Stimulated activated naive CD4-positive, alpha-beta T cell treated with Interleukin-2 at 50 U/mL for 16 hours (primary cell): ENCODE measurements at regions not wholly inside any gene's neighbourhood (a gene's known extent, or its start where the extent isn't known, plus 50 kb on each side); places are given as distances from the start of the nearest gene placed in this dataset.
"Not testable (repeated sequence)": the region's sequence is repeated elsewhere in the genome, so short reads cannot be mapped to it uniquely, and the experiment has no call there.

Source experiments
- DNase-seq: peaks from one replicate; lab custom pipeline; 2025; lab: John Stamatoyannopoulos, UW

GRCh38 chr3:187536185-187536584, 134.0 kb downstream of the SST start:
- DNase-seq: no peak

DNA sequence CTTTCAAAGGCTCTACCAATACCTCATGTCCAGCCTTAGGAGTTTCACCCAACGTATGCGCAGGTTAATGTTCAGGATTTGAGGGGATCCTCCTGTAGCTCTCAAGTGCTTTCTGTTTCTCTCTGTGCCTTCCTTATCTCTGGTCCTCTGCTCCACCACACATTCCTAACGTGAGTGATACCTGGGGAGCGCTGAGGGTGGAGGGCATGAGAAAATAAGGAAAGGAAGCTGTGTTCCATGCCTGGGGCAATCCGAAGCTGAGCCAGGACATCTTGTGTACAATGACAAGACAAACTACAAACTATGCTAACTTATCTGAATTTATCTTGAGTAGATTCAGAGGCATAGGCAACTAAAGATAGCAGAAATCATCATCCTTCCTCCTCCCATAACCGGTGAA, 136.4 kb downstream of the SST start:
- no peak for DNase-seq

DNA sequence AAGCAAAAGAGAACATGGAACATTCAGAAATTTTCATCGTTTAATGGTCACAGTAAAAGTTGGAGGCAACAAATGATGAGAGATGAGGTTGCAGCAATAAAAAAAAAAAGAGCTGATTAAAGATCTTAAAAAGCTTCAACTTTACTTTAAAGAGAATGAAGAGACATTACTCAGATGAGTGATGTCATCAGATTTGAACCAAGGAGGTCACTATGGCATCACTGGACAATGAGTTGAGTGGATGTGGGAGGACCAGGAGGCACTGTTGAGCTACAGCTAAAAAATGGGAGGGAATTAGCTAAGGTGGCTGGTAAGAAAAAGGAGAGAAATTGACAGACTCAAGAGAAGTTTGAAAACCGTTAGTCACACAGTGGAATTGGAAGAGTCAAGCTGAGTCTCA, 138.4 kb downstream of the SST start:
- no peak for DNase-seq

DNA sequence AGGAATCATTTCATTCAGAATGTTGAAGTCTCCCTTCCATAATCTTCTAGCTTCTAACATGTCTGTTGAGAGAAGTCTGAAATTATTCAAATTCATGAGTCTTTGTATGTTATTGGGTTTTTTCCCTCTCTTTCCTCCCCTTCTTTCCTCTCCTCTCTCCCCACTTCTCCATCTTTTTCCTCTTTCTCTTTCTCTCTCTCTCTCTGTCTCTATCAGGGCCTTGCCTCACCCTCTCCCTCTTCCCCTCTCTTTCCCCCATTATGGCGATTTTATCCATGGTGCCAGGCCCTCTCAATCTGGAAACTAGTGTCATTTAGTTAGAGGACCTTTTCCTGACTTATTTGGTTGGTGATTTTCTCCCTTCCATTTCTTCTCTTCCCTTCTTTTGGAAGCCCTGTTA, 147.3 kb downstream of the SST start:
- no peak for DNase-seq

DNA sequence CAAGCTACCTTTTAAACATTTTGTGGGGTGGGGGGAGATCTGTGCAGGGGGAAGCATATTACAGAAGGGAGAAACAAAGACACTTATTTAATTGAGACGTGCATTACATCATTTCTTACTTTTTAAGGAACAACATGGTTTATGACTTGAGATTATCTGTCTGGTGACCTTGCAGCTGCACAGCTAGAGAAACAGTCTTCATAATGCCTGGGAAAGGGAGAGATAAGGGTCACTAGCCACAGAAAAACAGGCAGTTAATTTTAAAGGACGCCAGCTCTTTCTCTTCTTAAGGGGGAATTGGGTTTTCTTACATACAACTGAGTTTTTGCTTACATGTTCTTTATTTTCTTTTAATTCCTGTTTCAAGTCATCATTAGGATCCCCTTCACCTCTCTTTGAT, 147.9 kb downstream of the SST start:
- no peak for DNase-seq

- DNase-seq: no peak
Observed at GRCh38 chr3:187521546-187521945, 148.6 kb downstream of the SST start.

- DNase-seq: no peak
Observed at GRCh38 chr3:187520027-187520945, 149.9 kb downstream of the SST start.

- DNase-seq: no peak
Observed at GRCh38 chr3:187519428-187519890, 150.7 kb downstream of the SST start.

- no peak for DNase-seq
Observed at GRCh38 chr3:187518616-187519015, 150.4 kb downstream of the RTP4 start.

- DNase-seq: no peak
Observed at GRCh38 chr3:187518207-187518606, 150.0 kb downstream of the RTP4 start.

- no peak for DNase-seq
Observed at GRCh38 chr3:187516446-187517185, 148.4 kb downstream of the RTP4 start.

GRCh38 chr3:187507905-187508304, 139.7 kb downstream of the RTP4 start:
- no peak for DNase-seq

DNA sequence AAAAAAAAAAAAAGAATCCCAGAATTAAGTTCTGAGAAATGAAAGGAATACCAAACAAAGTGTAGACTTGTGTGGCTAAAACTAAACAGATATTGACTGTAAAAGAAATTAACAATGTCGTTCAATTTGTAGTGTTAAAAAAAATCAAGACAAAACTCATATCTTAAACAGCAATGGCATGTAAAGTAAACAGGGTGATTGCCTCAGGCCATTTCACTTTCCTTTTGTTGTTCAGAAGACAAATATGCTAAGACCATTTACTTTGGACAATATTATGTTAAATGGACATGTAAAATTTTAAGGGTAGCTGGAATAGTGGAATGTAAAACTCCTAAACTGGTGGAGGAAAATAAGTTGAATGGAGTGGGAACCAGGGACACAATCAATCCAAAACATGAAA, 139.1 kb downstream of the RTP4 start:
- DNase-seq: no peak

GRCh38 chr3:187504435-187504834, 136.2 kb downstream of the RTP4 start:
- DNase-seq: no peak

DNA sequence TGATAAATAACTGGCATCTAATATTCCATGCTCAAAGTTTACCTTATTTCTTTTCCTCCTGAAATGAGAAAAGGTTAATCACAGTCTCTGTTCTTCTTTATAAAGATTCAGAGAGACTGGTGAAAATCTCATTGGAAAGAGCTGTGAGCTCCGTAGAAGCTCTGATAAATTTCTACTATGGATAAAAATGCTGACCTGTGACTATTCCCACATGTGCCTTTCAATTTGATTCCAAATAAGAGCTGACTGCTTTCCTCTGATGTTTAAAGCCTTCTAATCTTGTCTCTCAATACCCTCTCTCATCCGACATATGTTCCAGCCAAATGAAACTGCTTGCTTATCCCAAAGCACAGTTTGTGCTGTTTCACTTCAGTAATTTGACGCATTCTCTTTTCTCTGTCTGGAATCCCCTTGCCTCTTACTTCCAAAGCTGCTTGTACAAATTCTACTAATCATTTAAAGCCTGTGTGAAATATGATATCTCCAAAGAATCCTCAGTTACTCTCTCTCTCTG, 130.1 kb downstream of the RTP4 start:
- no peak for DNase-seq

- no peak for DNase-seq
Observed at GRCh38 chr3:187497052-187497451, 128.9 kb downstream of the RTP4 start.

DNA sequence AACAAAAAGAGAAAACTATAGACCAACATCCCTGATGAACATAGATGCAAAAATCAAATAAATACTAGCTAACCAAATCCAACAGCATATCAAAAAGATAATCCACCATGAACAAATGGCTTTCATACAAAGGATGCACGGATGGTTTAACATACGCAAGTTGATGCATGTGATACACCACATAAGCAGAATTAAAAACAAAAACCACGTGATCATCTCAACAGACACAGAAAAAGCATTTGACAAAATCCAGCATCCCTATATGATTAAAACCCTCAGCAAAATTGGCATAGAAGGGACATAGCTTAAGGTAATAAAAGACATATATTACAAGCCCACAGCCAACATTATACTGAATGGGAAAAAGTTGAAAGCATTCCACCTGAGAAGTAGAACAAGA, 125.9 kb downstream of the RTP4 start:
- not testable (repeated sequence) for DNase-seq

DNA sequence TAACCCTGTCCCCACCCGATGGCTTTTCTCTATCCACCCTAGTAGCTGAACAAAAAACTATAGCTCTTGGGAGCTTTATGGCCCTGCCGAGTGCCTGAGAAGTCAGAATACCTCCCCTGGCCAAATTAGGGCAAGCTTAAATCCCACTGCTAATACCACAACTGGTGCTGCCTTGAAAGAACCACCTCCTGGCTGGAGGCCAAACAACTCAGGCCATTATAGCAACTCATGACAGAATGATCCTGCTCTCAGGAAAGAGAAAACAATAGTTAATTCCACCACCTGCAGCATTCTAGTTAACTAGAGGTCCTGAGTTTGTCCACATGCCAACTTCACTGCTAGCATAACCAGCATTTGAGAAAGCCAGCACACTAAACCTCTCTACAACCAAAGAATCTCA, 123.2 kb downstream of the RTP4 start:
- no peak for DNase-seq

- no peak for DNase-seq
Observed at GRCh38 chr3:187490366-187490765, 122.2 kb downstream of the RTP4 start.

GRCh38 chr3:187484547-187485295, 116.5 kb downstream of the RTP4 start:
- no peak for DNase-seq

GRCh38 chr3:187481426-187481825, 113.2 kb downstream of the RTP4 start:
- no peak for DNase-seq

GRCh38 chr3:187475613-187476012, 107.4 kb downstream of the RTP4 start:
- not testable (repeated sequence) for DNase-seq
